ENCODE measurements at regions not wholly inside any gene's neighbourhood (a gene's known extent, or its start where the extent isn't known, plus 50 kb on each side); places are given as distances from the start of the nearest gene placed in this dataset.
"Not testable (repeated sequence)": the region's sequence is repeated elsewhere in the genome, so short reads cannot be mapped to it uniquely, and the experiment has no call there.

GRCh38 chr6:106883808-106884262 is 90.7 kb downstream of the CD24 start:
- no peak for DNase-seq

- peak; percentile 21 for DNase-seq
Measured at GRCh38 chr6:106882601-106883518, 91.7 kb downstream of the CD24 start.

GRCh38 chr6:106882138-106882537 is 92.4 kb downstream of the CD24 start:
- no peak for DNase-seq

- no peak for DNase-seq
Measured at GRCh38 chr6:106880952-106881351, 93.6 kb downstream of the CD24 start.

GRCh38 chr6:106875782-106876321 is 98.7 kb downstream of the CD24 start:
- DNase-seq: no peak

GRCh38 chr6:106874481-106874880 is 100.0 kb downstream of the CD24 start:
- no peak for DNase-seq

- DNase-seq: no peak
Measured at GRCh38 chr6:106872049-106872448, 102.5 kb downstream of the CD24 start.

- no peak for DNase-seq
Measured at GRCh38 chr6:106870824-106871717, 103.5 kb downstream of the CD24 start.

GRCh38 chr6:106870069-106870468 is 104.5 kb downstream of the CD24 start:
- DNase-seq: no peak

- DNase-seq: no peak
Measured at GRCh38 chr6:106869203-106869602, 105.3 kb downstream of the CD24 start.

- DNase-seq: no peak
Measured at GRCh38 chr6:106866875-106867658, 107.5 kb downstream of the CD24 start.

- no peak for DNase-seq
Measured at GRCh38 chr6:106862858-106863257, 111.7 kb downstream of the CD24 start.

- DNase-seq: no peak
Measured at GRCh38 chr6:106860940-106861339, 113.6 kb downstream of the CD24 start.

- no peak for DNase-seq
Measured at GRCh38 chr6:106858653-106859092, 115.9 kb downstream of the CD24 start.

- no peak for DNase-seq
Measured at GRCh38 chr6:106857771-106858652, 116.5 kb downstream of the CD24 start.

GRCh38 chr6:106857310-106857709 is 117.2 kb downstream of the CD24 start:
- DNase-seq: not testable (repeated sequence)

- no peak for DNase-seq
Measured at GRCh38 chr6:106856227-106856874, 118.2 kb downstream of the CD24 start.

- DNase-seq: no peak
Measured at GRCh38 chr6:106855117-106855516, 119.4 kb downstream of the CD24 start.

- no peak for DNase-seq
Measured at GRCh38 chr6:106849676-106850332, 124.7 kb downstream of the CD24 start.

- DNase-seq: no peak
Measured at GRCh38 chr6:106849120-106849519, 125.4 kb downstream of the CD24 start.
